DND-41 (cell line): ENCODE measurements at regions not wholly inside any gene's neighbourhood (a gene's known extent, or its start where the extent isn't known, plus 50 kb on each side); places are given as distances from the start of the nearest gene placed in this dataset.

ENCODE experiments used
- ATAC-seq: fragments of 200-7000 bp; cut with Tn5 transposase; 3 replicates; pipeline ENCODE4 v1.9.1; 2021; ENCODE audit warnings: low read depth; ENCODE audit not compliant: insufficient read depth
- DNase-seq: peaks from one replicate; pipeline ENCODE4 v3.0.0-alpha.2; 2020
- H2AFZ ChIP-seq: 2 replicates; pipeline ENCODE4 v1.6.0; 2012; ENCODE audit warnings: low read depth, low read length
- H3K27ac ChIP-seq: 2 replicates; pipeline ENCODE4 v1.5.1; 2012; ENCODE audit warnings: low read length, inconsistent platforms
- H3K27me3 ChIP-seq: fragments of 200-600 bp; sonication (generic); 2 replicates; pipeline ENCODE4 v1.6.0; 2012; ENCODE audit warnings: low read length, mild to moderate bottlenecking, inconsistent platforms; ENCODE audit not compliant: insufficient read depth, poor library complexity
- H3K36me3 ChIP-seq: 2 replicates; pipeline ENCODE4 v1.5.1; 2012; ENCODE audit warnings: low read length, inconsistent platforms; ENCODE audit not compliant: insufficient read depth
- H3K4me1 ChIP-seq: 2 replicates; pipeline ENCODE4 v1.5.1; 2012; ENCODE audit warnings: mild to moderate bottlenecking, low read length; ENCODE audit not compliant: insufficient read depth
- H3K4me2 ChIP-seq: 2 replicates; pipeline ENCODE4 v1.6.0; 2012; ENCODE audit warnings: mild to moderate bottlenecking, moderate library complexity, low read length, inconsistent platforms; ENCODE audit not compliant: insufficient read depth
- H3K4me3 ChIP-seq, 2 experiments: fragments of 200-600 bp in 1 of 2; shearing (Covaris generic) in 1 of 2; 2 replicates each; pipeline ENCODE4 v1.5.1; 2012 to 2016; ENCODE audit warnings: inconsistent platforms in 2 of 2, low read length in 2 of 2, mild to moderate bottlenecking in 2 of 2, low read depth in 1 of 2, moderate library complexity in 1 of 2
- H3K79me2 ChIP-seq: 2 replicates; pipeline ENCODE4 v1.6.0; 2012; ENCODE audit warnings: low read length, inconsistent platforms; ENCODE audit not compliant: insufficient read depth
- H3K9ac ChIP-seq: 2 replicates; pipeline ENCODE4 v1.6.0; 2012; ENCODE audit warnings: low read depth, mild to moderate bottlenecking, inconsistent platforms, low read length, moderate library complexity
- H3K9me3 ChIP-seq: 2 replicates; pipeline ENCODE4 v1.5.1; 2012; ENCODE audit warnings: low read length, moderate library complexity, mild to moderate bottlenecking, inconsistent platforms; ENCODE audit not compliant: insufficient read depth, severe bottlenecking
- H4K20me1 ChIP-seq: 2 replicates; pipeline ENCODE4 v1.6.0; 2012; ENCODE audit warnings: low read length; ENCODE audit not compliant: insufficient read depth
- CTCF ChIP-seq: IDR thresholded peaks from 2 replicates; pipeline ENCODE4 v1.5.1; 2012; ENCODE audit warnings: borderline replicate concordance, low read length, moderate library complexity, mild to moderate bottlenecking; ENCODE audit not compliant: poor library complexity, severe bottlenecking; ENCODE audit errors: extremely low read depth
- EZH2 ChIP-seq: IDR thresholded peaks from 3 replicates; pipeline ENCODE4 v1.6.1; 2012; ENCODE audit warnings: borderline replicate concordance, low read depth, mild to moderate bottlenecking, moderate library complexity, low read length, inconsistent platforms; ENCODE audit not compliant: severe bottlenecking

GRCh38 chr12:113633678-113634332 lies 162.1 kb upstream of the LHX5 start:
- TF ChIP-seq CTCF (no peak), EZH2 (no peak)
- no peaks in the 10 kb centered on the region for H3K79me2 ChIP-seq
- no peak for DNase-seq
- H3K4me2 ChIP-seq: no peak overlapping the region
- H3K4me1 ChIP-seq: no peaks in the 10 kb centered on the region
- no peaks in the 10 kb centered on the region for H4K20me1 ChIP-seq
- H3K9ac ChIP-seq: no peak overlapping the region
- no peaks in the 10 kb centered on the region for H3K27me3 ChIP-seq
- no peak for ATAC-seq
- peaks cover 8% of the 10 kb centered on the region for H3K9me3 ChIP-seq
- no peak overlapping the region for H3K27ac ChIP-seq
- H3K4me3 ChIP-seq: no peak overlapping the region
- H2AFZ ChIP-seq: no peak overlapping the region
- no peaks in the 10 kb centered on the region for H3K36me3 ChIP-seq

GRCh38 chr12:113630625-113631024 lies 159.0 kb upstream of the LHX5 start:
- H3K9me3 ChIP-seq: peaks cover 10% of the 10 kb centered on the region
- no peak overlapping the region for H2AFZ ChIP-seq
- TF ChIP-seq EZH2: no peak
- TF ChIP-seq CTCF: no peak
- no peak overlapping the region for H3K4me2 ChIP-seq
- no peaks in the 10 kb centered on the region for H3K27me3 ChIP-seq
- no peak overlapping the region for H3K4me3 ChIP-seq
- DNase-seq (no peak), ATAC-seq (no peak)
- no peaks in the 10 kb centered on the region for H4K20me1 ChIP-seq
- no peak overlapping the region for H3K9ac ChIP-seq
- H3K27ac ChIP-seq: no peak overlapping the region
- no peaks in the 10 kb centered on the region for H3K4me1 ChIP-seq
- H3K36me3 ChIP-seq: no peaks in the 10 kb centered on the region
- no peaks in the 10 kb centered on the region for H3K79me2 ChIP-seq

- no peaks in the 10 kb centered on the region for H3K4me1 ChIP-seq
- H3K79me2 ChIP-seq: no peaks in the 10 kb centered on the region
- TF ChIP-seq CTCF: no peak
- TF ChIP-seq EZH2: no peak
- no peaks in the 10 kb centered on the region for H3K27me3 ChIP-seq
- no peak overlapping the region for H3K4me3 ChIP-seq
- H3K27ac ChIP-seq: no peak overlapping the region
- peaks cover 16% of the 10 kb centered on the region for H3K9me3 ChIP-seq
- ATAC-seq (no peak), DNase-seq (no peak)
- H3K4me2 ChIP-seq: no peak overlapping the region
- H3K9ac ChIP-seq: no peak overlapping the region
- H3K36me3 ChIP-seq: no peaks in the 10 kb centered on the region
- H4K20me1 ChIP-seq: no peaks in the 10 kb centered on the region
- no peak overlapping the region for H2AFZ ChIP-seq
These were observed 153.8 kb upstream of the LHX5 start for GRCh38 chr12:113625499-113625898.
